GM18519 (cell line): ENCODE measurements at regions not wholly inside any gene's neighbourhood (a gene's known extent, or its start where the extent isn't known, plus 50 kb on each side); places are given as distances from the start of the nearest gene placed in this dataset.
"Not testable (repeated sequence)": the region's sequence is repeated elsewhere in the genome, so short reads cannot be mapped to it uniquely, and the experiment has no call there.

Experiments used
- ATAC-seq: cut with Tn5 transposase; IDR thresholded peaks from one replicate; pipeline ENCODE4 v1.9.1; 2021; ENCODE audit warnings: mild to moderate bottlenecking, moderate library complexity; ENCODE audit not compliant: unreplicated experiment, low FRiP score

GRCh38 chr15:34700891-34701427, 53.8 kb downstream of the GJD2 start:
- no peak for ATAC-seq

GRCh38 chr15:34699968-34700640, 54.7 kb downstream of the GJD2 start:
- no peak for ATAC-seq

GRCh38 chr15:34696506-34696905, 58.3 kb downstream of the GJD2 start:
- no peak for ATAC-seq

- ATAC-seq = no peak
These were observed 61.6 kb downstream of the GJD2 start for GRCh38 chr15:34693053-34693744.

GRCh38 chr15:34691034-34691433, 63.8 kb downstream of the GJD2 start:
- ATAC-seq = no peak

- no peak for ATAC-seq
These were observed 66.1 kb downstream of the GJD2 start for GRCh38 chr15:34688699-34689098.

- ATAC-seq = no peak
These were observed 70.4 kb downstream of the GJD2 start for GRCh38 chr15:34684351-34684750.

- ATAC-seq = no peak
These were observed 72.1 kb downstream of the GJD2 start for GRCh38 chr15:34682674-34683073.

- no peak for ATAC-seq
These were observed 75.5 kb downstream of the GJD2 start for GRCh38 chr15:34679291-34679690.

GRCh38 chr15:34673241-34673640, 81.6 kb downstream of the GJD2 start:
- ATAC-seq = no peak

- peak; percentile 46 for ATAC-seq
These were observed 82.2 kb upstream of the GOLGA8B start for GRCh38 chr15:34665498-34666116.

- no peak for ATAC-seq
These were observed 81.0 kb upstream of the GOLGA8B start for GRCh38 chr15:34664418-34664817.

GRCh38 chr15:34663101-34663500, 79.7 kb upstream of the GOLGA8B start:
- no peak for ATAC-seq

- no peak for ATAC-seq
These were observed 75.6 kb upstream of the GOLGA8B start for GRCh38 chr15:34659056-34659455.

GRCh38 chr15:34657469-34658127, 74.1 kb upstream of the GOLGA8B start:
- no peak for ATAC-seq

GRCh38 chr15:34656005-34656796, 72.8 kb upstream of the GOLGA8B start:
- ATAC-seq = no peak

- no peak for ATAC-seq
These were observed 71.9 kb upstream of the GOLGA8B start for GRCh38 chr15:34655326-34655725.

- no peak for ATAC-seq
These were observed 71.2 kb upstream of the GOLGA8B start for GRCh38 chr15:34654625-34655024.

- ATAC-seq = no peak
These were observed 70.5 kb upstream of the GOLGA8B start for GRCh38 chr15:34653992-34654391.

GRCh38 chr15:34653326-34653725, 69.9 kb upstream of the GOLGA8B start:
- ATAC-seq = not testable (repeated sequence)
